ENCODE measurements at regions not wholly inside any gene's neighbourhood (a gene's known extent, or its start where the extent isn't known, plus 50 kb on each side); places are given as distances from the start of the nearest gene placed in this dataset.

GRCh38 chr7:25632616-25633015 lies 404.3 kb upstream of the NPVF start:
- Histone ChIP-seq H2AFZ (ENCODE audit: low read length) (no peak overlapping the region), H3K4me3 (replicated peaks in 1 of 4; ENCODE audit: control extremely low read depth in 1 of 4, insufficient read depth in 1 of 4, low read depth in 3 of 4, low read length in 4 of 4) (no peak overlapping the region), H3K9ac (ENCODE audit: insufficient read depth, low read length) (no peak overlapping the region), H3K36me3 (ENCODE audit: control insufficient read depth, insufficient read depth, low read length) (no peaks in the 10 kb centered on the region), H4K20me1 (ENCODE audit: control insufficient read depth, extremely low read depth, insufficient read depth, low read length) (no peaks in the 10 kb centered on the region), H3K79me2 (ENCODE audit: control insufficient read depth, insufficient read depth, low read length) (no peaks in the 10 kb centered on the region), H3K27ac (ENCODE audit: insufficient read depth, low read length) (no peak overlapping the region), H3K4me2 (ENCODE audit: extremely low read depth, insufficient read depth, low read length) (no peak overlapping the region), H3K27me3 (ENCODE audit: control insufficient read depth, insufficient read depth, low read length) (no peaks in the 10 kb centered on the region), H3K4me1 (ENCODE audit: control insufficient read depth, extremely low read depth, insufficient read depth, low read length) (no peaks in the 10 kb centered on the region), H3K9me3 (ENCODE audit: control insufficient read depth, insufficient read depth, low read depth, low read length) (no peaks in the 10 kb centered on the region)
- peak in 1 of 2 donors; percentile 17 for DNase-seq (ENCODE audit: low read depth in 2 of 2)
- TF ChIP-seq CTCF (conservative IDR thresholded peaks at IDR 0.05 in 1 of 2, IDR thresholded peaks at IDR 0.05 in 1 of 2; ENCODE audit: low read depth in 1 of 2, low read length in 2 of 2) (no peak), EZH2 (IDR thresholded peaks at IDR 0.05; ENCODE audit: low read length, missing control alignments) (no peak)

GRCh38 chr7:25633426-25634036 lies 405.2 kb upstream of the NPVF start:
- TF ChIP-seq CTCF (conservative IDR thresholded peaks at IDR 0.05 in 1 of 2, IDR thresholded peaks at IDR 0.05 in 1 of 2; ENCODE audit: low read depth in 1 of 2, low read length in 2 of 2) (no peak), EZH2 (IDR thresholded peaks at IDR 0.05; ENCODE audit: low read length, missing control alignments) (no peak)
- H4K20me1 ChIP-seq (ENCODE audit: control insufficient read depth, extremely low read depth, insufficient read depth, low read length) = no peaks in the 10 kb centered on the region
- H3K9me3 ChIP-seq (ENCODE audit: control insufficient read depth, insufficient read depth, low read depth, low read length) = no peaks in the 10 kb centered on the region
- H3K27me3 ChIP-seq (ENCODE audit: control insufficient read depth, insufficient read depth, low read length) = no peaks in the 10 kb centered on the region
- no peak overlapping the region for H3K27ac ChIP-seq (ENCODE audit: insufficient read depth, low read length)
- H2AFZ ChIP-seq (ENCODE audit: low read length) = no peak overlapping the region
- H3K4me3 ChIP-seq (replicated peaks in 1 of 4; ENCODE audit: control extremely low read depth in 1 of 4, insufficient read depth in 1 of 4, low read depth in 3 of 4, low read length in 4 of 4) = no peak overlapping the region
- no peak overlapping the region for H3K9ac ChIP-seq (ENCODE audit: insufficient read depth, low read length)
- DNase-seq (ENCODE audit: low read depth in 2 of 2) = no peak
- no peak overlapping the region for H3K4me2 ChIP-seq (ENCODE audit: extremely low read depth, insufficient read depth, low read length)
- no peaks in the 10 kb centered on the region for H3K4me1 ChIP-seq (ENCODE audit: control insufficient read depth, extremely low read depth, insufficient read depth, low read length)
- no peaks in the 10 kb centered on the region for H3K79me2 ChIP-seq (ENCODE audit: control insufficient read depth, insufficient read depth, low read length)
- H3K36me3 ChIP-seq (ENCODE audit: control insufficient read depth, insufficient read depth, low read length) = no peaks in the 10 kb centered on the region

GRCh38 chr7:25636168-25636567 lies 407.9 kb upstream of the NPVF start:
- TF ChIP-seq CTCF (conservative IDR thresholded peaks at IDR 0.05 in 1 of 2, IDR thresholded peaks at IDR 0.05 in 1 of 2; ENCODE audit: low read depth in 1 of 2, low read length in 2 of 2) (no peak), EZH2 (IDR thresholded peaks at IDR 0.05; ENCODE audit: low read length, missing control alignments) (no peak)
- Histone ChIP-seq H3K36me3 (ENCODE audit: control insufficient read depth, insufficient read depth, low read length) (no peaks in the 10 kb centered on the region), H3K79me2 (ENCODE audit: control insufficient read depth, insufficient read depth, low read length) (no peaks in the 10 kb centered on the region), H3K27me3 (ENCODE audit: control insufficient read depth, insufficient read depth, low read length) (no peaks in the 10 kb centered on the region), H3K9ac (ENCODE audit: insufficient read depth, low read length) (no peak overlapping the region), H3K4me1 (ENCODE audit: control insufficient read depth, extremely low read depth, insufficient read depth, low read length) (no peaks in the 10 kb centered on the region), H2AFZ (ENCODE audit: low read length) (no peak overlapping the region), H4K20me1 (ENCODE audit: control insufficient read depth, extremely low read depth, insufficient read depth, low read length) (no peaks in the 10 kb centered on the region), H3K4me2 (ENCODE audit: extremely low read depth, insufficient read depth, low read length) (no peak overlapping the region), H3K27ac (ENCODE audit: insufficient read depth, low read length) (no peak overlapping the region), H3K4me3 (replicated peaks in 1 of 4; ENCODE audit: control extremely low read depth in 1 of 4, insufficient read depth in 1 of 4, low read depth in 3 of 4, low read length in 4 of 4) (no peak overlapping the region), H3K9me3 (ENCODE audit: control insufficient read depth, insufficient read depth, low read depth, low read length) (no peaks in the 10 kb centered on the region)
- DNase-seq (ENCODE audit: low read depth in 2 of 2) = no peak
